ENCODE measurements at regions not wholly inside any gene's neighbourhood (a gene's known extent, or its start where the extent isn't known, plus 50 kb on each side); places are given as distances from the start of the nearest gene placed in this dataset.

DNA sequence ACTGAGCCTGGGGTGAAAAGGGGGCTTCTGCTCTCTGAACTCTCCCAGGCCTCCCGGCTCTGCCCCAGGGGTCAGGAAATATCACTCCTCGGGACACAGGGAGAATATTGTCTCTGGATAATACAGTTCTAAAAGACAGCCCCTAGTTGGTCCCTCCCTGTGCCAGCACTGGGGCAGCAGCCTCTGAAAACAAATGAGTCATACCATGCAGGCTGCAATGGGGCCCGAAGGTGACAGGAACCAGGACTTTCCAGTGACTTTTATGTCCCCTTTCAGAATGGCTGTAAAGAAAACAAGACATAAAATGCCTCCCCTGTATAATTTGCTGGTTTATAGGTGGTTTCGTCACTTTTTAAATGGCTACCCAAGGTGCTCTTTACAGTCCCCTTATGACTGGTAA is 360.0 kb downstream of the NPHP4 start (continued):
- TF ChIP-seq, protein P1, sequence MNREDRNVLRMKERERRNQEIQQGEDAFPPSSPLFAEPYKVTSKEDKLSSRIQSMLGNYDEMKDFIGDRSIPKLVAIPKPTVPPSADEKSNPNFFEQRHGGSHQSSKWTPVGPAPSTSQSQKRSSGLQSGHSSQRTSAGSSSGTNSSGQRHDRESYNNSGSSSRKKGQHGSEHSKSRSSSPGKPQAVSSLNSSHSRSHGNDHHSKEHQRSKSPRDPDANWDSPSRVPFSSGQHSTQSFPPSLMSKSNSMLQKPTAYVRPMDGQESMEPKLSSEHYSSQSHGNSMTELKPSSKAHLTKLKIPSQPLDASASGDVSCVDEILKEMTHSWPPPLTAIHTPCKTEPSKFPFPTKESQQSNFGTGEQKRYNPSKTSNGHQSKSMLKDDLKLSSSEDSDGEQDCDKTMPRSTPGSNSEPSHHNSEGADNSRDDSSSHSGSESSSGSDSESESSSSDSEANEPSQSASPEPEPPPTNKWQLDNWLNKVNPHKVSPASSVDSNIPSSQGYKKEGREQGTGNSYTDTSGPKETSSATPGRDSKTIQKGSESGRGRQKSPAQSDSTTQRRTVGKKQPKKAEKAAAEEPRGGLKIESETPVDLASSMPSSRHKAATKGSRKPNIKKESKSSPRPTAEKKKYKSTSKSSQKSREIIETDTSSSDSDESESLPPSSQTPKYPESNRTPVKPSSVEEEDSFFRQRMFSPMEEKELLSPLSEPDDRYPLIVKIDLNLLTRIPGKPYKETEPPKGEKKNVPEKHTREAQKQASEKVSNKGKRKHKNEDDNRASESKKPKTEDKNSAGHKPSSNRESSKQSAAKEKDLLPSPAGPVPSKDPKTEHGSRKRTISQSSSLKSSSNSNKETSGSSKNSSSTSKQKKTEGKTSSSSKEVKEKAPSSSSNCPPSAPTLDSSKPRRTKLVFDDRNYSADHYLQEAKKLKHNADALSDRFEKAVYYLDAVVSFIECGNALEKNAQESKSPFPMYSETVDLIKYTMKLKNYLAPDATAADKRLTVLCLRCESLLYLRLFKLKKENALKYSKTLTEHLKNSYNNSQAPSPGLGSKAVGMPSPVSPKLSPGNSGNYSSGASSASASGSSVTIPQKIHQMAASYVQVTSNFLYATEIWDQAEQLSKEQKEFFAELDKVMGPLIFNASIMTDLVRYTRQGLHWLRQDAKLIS (CRISPR knock-in tag; IDR thresholded peaks at IDR 0.05; ENCODE audit: borderline replicate concordance): no peak
- TF ChIP-seq, protein P2, sequence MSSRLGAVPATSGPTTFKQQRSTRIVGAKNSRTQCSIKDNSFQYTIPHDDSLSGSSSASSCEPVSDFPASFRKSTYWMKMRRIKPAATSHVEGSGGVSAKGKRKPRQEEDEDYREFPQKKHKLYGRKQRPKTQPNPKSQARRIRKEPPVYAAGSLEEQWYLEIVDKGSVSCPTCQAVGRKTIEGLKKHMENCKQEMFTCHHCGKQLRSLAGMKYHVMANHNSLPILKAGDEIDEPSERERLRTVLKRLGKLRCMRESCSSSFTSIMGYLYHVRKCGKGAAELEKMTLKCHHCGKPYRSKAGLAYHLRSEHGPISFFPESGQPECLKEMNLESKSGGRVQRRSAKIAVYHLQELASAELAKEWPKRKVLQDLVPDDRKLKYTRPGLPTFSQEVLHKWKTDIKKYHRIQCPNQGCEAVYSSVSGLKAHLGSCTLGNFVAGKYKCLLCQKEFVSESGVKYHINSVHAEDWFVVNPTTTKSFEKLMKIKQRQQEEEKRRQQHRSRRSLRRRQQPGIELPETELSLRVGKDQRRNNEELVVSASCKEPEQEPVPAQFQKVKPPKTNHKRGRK (CRISPR knock-in tag; IDR thresholded peaks at IDR 0.05; ENCODE audit: borderline replicate concordance): no peak
- TF ChIP-seq, protein P3, sequence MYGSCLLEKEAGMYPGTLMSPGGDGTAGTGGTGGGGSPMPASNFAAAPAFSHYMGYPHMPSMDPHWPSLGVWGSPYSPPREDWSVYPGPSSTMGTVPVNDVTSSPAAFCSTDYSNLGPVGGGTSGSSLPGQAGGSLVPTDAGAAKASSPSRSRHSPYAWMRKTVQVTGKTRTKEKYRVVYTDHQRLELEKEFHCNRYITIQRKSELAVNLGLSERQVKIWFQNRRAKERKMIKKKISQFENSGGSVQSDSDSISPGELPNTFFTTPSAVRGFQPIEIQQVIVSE (CRISPR knock-in tag; IDR thresholded peaks at IDR 0.05; ENCODE audit: borderline replicate concordance): no peak
- TF ChIP-seq ATF2 (CRISPR knock-in tag; IDR thresholded peaks at IDR 0.05; ENCODE audit: borderline replicate concordance, low read depth) (no peak), FOXJ3 (CRISPR knock-in tag; IDR thresholded peaks at IDR 0.05; ENCODE audit: borderline replicate concordance) (no peak), ZNF232 (CRISPR knock-in tag; IDR thresholded peaks at IDR 0.05) (no peak), ZNF425 (CRISPR knock-in tag; conservative IDR thresholded peaks at IDR 0.05) (no peak), OVOL2 (CRISPR knock-in tag; IDR thresholded peaks at IDR 0.05; ENCODE audit: borderline replicate concordance) (no peak), NR3C1 (CRISPR knock-in tag; conservative IDR thresholded peaks at IDR 0.05; ENCODE audit: low read depth) (no peak)

- H3K27ac Mint-ChIP-seq: no peak overlapping the region
- no peaks in the 10 kb centered on the region for H3K4me1 Mint-ChIP-seq
- DNase-seq (ENCODE audit: low spot score): no peak
- H3K36me3 Mint-ChIP-seq: peaks cover 26% of the 10 kb centered on the region
- ChIA-PET CTCF (no interaction called here), POLR2A (no interaction called here)
- no peak overlapping the region for H3K4me3 Mint-ChIP-seq
- ATAC-seq: no peak
- peaks cover 82% of the 10 kb centered on the region for H3K9me3 Mint-ChIP-seq
- peaks cover 11% of the 10 kb centered on the region for H3K27me3 Mint-ChIP-seq (ENCODE audit: low read depth)
- TF ChIP-seq STAT6 (CRISPR knock-in tag; conservative IDR thresholded peaks at IDR 0.05; ENCODE audit: low read depth): no peak
- no peak for TF ChIP-seq E2F4 (CRISPR knock-in tag; IDR thresholded peaks at IDR 0.05; ENCODE audit: borderline replicate concordance, low read depth)
- TF ChIP-seq MYBL2 (CRISPR knock-in tag; IDR thresholded peaks at IDR 0.05): no peak
- TF ChIP-seq ZNF532 (CRISPR knock-in tag; IDR thresholded peaks at IDR 0.05; ENCODE audit: borderline replicate concordance): no peak
- no peak for TF ChIP-seq ZNF416 (CRISPR knock-in tag; IDR thresholded peaks at IDR 0.05)
- no peak for TF ChIP-seq FOXK1 (CRISPR knock-in tag; IDR thresholded peaks at IDR 0.05)
- TF ChIP-seq NR1H2 (CRISPR knock-in tag; IDR thresholded peaks at IDR 0.05): no peak
Measured at GRCh38 chr1:5628416-5628815, 363.8 kb downstream of the NPHP4 start.

Data from WTC11 (cell line).